ENCODE measurements at regions not wholly inside any gene's neighbourhood (a gene's known extent, or its start where the extent isn't known, plus 50 kb on each side); places are given as distances from the start of the nearest gene placed in this dataset.
"Not testable (repeated sequence)": the region's sequence is repeated elsewhere in the genome, so short reads cannot be mapped to it uniquely, and the experiment has no call there.

DNA sequence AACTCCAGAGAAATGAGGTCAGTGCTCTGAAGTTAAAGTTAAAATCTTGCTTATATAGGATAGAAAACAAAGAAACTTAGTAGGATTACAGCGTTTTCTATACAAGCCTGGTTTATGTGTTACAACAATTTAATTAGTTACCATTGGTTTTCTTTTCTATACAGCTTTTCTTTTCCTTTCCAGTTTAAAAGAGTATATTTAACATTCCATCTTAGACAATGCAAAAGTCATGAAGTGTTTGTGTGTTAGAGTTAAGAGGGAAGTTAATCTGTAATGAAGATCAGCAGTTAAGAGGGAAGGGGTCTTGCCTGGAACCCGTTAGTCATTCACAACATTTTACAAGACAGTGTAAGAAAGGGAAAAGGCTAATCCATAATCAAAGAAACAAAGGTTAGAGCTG lies 338.3 kb downstream of the OTUD1 start:
- DNase-seq, result no peak

DNA sequence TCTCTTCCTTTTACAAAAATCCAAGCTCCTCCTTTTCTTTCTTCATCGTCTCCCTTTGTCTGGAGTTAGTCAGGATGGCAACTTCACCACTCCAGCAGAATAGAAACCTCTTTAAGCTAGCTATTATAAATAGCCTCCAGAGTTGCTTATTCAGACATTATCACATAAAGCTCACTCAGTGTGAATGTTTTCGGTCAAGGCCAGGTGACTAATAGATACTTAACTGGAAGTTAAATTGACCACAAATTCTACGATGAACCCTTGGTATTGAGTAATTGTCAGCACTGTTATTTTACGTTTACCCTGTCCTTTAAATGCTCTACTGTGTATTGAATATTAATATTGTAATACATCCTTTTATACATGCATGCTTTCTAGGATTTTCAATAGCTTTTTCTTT lies 340.4 kb downstream of the OTUD1 start:
- DNase-seq, result no peak

DNA sequence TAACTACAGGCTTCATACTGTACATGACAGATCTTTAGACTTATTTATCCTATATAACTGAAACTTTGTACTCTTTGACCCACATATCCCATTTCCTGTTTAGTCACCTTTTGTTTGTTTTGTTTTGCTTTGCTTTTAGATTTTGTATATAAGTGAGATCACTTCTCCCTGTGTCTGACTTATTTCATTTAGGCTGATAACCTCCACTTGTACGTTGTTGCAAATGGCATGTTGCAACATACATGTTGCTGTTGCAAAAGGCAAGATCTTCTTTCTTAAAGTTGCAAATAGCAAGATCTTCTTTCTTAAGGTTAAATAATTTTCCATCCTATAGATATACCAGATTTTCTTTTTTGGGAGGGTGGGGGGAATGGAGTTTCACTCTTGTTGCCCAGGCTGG lies 341.5 kb downstream of the OTUD1 start:
- DNase-seq, result no peak

DNA sequence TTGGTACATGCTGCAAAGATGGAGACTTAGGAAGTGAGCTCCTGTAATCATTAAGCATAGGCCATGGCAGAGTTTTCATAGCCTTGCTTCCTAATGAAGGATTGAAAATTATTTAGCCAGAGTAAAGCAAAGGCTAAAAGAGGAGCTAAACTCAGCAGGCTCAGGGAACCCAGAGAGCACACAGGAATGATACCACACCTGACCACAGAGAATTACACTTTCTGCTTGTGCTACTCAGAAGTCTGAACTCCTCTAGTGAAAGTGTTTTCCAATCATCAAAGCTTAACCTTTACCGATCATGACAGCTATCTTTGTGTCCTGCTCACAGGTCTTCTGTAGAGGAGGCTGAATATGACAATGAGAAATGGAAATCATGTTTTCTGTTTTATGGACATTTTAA lies 347.7 kb downstream of the OTUD1 start:
- DNase-seq, result no peak

GRCh38 chr10:23793577-23793976 lies 354.7 kb downstream of the OTUD1 start:
- no peak for DNase-seq

DNA sequence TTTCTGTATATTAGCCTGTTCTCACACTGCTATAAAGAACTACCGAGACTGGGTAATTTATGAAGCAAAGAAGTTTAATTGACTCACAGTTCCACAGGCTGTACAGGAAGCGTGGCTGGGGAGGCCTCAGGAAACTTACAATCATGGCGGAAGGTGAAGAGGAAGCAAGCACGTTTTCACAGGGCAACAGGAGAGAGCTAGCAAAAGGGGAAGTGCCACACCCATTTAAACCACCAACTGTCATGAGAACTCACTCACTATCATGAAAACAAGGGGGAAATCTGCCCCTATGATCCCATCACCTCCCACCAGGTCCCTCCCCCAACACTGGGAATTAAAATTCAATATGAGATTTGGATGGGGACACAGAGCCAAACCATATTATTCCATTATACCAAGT lies 358.6 kb downstream of the OTUD1 start:
- DNase-seq, result not testable (repeated sequence)

GRCh38 chr10:23804125-23804524 lies 365.2 kb downstream of the OTUD1 start:
- no peak for DNase-seq

DNA sequence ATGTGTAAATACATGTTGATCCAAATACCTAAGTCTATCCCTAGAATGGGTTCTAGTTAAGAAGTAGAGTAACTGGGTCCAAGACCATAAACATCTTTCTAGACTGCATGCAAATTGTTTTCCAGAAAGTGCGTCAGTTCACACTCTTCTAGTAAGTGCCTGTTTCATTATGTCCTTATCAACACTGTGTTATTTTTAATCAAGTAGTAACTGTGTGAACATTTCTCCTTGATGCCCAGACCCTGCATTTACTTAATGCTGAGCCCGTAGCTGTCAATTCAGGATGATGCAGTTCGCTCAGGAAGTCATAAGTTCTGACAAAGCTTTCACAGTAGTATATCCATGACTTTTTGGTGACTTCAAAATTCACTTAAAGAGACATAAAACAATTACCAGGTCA lies 374.8 kb downstream of the OTUD1 start:
- no peak for DNase-seq

DNA sequence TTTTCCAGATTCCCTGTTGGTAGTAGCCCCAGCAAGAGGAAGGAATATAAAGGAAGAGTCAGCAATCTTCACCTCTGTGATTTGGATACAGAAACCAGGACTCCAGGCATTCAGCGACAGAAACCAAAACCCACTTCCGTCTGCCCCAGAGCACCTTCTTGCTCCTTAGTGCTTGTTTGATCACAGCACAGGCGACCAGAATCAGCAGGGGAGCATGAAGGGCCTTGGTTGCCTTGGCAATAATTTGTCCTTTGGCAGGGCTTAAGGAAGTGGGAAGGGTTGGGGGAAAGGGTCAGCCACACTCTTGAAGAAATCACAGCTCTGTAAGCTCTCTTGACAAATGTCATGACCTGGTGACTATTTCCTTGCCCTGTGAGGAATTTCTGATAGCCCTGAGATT lies 379.6 kb downstream of the OTUD1 start:
- DNase-seq, result no peak

DNA sequence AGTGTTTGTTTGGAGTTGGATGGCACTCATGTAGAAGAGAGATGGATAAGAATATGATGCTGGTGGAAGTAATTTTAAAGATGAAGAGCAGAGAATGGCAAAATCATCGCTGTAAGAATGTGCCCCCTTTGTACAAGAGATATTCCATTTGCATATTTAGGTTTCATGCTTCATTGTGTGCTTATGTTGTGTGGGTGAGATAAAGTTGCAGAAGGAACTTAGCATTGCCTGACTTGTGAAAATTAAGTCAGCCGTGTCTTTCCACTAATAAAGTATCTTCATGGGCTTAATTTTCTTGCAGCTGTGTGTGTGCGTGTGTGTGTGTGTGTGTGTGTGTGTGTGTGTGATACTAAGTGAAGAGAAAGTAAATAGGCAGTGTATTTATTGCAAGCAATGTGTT lies 381.9 kb downstream of the OTUD1 start:
- DNase-seq, result no peak

DNA sequence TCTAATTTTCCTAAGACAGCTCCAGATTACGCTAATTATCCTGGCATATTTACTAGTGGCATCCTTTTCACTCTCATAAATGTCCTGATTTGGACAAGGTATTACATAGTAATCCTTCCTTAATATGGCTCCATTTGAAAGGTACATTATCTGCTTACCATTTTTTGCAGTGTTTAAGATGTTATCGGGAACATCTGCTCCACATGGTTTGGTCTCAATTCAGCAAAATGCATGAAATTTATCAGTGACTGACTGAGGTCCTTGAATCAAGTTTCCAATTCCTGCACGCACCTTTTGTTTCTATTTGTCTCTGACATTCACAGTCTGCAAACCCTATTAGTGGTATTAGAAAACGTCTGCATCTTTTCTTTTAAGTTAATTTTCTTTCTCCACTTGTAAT lies 384.1 kb upstream of the KIAA1217 start:
- no peak for DNase-seq

GRCh38 chr10:23826421-23826820 lies 382.5 kb upstream of the KIAA1217 start:
- no peak for DNase-seq

DNA sequence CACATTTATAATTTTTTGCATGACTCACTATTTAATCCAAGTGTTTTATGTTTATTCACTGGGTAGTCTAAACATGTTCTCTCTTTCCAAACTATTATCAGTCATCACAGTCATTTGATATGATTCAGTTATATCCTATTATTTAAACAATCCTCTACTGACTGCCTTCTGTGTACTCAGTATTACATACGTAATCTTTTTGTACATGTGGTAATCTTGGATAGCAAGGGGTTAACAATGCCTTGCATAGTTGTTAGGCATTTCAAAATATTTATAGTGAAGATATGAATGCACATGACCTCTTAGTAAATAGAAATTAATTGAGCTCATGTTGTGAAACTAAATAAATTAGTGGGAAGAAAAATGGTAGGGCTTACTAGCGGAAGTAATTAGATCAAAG lies 379.4 kb upstream of the KIAA1217 start:
- DNase-seq, result no peak

GRCh38 chr10:23834091-23834490 lies 374.8 kb upstream of the KIAA1217 start:
- no peak for DNase-seq

DNA sequence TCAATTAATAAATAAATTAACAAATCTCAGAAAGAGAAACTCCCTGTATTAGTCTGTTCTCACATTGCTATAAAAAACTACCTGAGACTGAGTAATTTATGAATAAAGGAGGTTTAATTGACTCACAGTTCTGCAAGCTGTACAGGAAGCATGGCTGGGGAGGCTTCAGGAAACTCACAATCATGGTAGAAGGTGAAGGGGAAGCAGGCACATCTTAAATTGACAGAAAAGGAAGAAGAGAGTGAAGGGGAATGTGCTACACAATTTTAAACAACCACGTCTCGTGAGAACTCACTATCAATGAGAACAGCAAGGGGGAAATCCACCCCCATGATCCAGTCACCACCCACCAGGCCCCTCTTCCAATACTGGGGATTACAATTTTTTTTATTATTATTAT lies 358.3 kb upstream of the KIAA1217 start:
- no peak for DNase-seq

- DNase-seq, result no peak
These were observed 349.3 kb upstream of the KIAA1217 start for GRCh38 chr10:23859598-23859997.

GRCh38 chr10:23864631-23865147 lies 344.2 kb upstream of the KIAA1217 start:
- no peak for DNase-seq

DNA sequence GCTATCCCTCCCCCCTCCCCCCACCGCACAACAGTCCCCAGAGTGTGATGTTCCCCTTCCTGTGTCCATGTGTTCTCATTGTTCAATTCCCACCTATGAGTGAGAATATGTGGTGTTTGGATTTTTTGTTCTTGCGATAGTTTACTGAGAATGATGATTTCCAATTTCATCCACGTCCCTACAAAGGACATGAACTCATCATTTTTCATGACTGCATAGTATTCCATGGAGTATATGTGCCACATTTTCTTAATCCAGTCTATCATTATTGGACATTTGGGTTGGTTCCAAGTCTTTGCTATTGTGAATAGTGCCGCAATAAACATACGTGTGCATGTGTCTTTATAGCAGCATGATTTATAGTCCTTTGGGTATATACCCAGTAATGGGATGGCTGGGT lies 342.0 kb upstream of the KIAA1217 start:
- not testable (repeated sequence) for DNase-seq

DNA sequence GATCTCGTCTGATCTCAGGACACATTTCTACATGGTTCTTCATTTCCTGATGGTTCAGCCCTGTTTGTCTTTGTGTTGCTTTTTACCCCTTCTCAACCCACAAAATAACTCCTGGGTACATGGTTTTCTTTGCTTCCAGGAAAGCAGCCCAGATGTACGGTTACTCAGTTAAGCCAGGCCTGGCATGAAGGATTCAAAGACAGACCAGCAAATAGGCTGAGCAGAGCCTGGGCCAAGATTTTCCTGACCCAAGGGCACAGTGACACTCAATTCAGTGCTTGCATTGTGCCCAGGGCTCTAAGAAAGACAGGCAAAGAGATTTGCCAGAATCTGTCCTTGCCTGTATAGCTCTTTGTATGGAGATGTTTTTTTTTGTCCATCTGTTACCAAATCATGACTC lies 340.8 kb upstream of the KIAA1217 start:
- no peak for DNase-seq

GRCh38 chr10:23869548-23869947 lies 339.4 kb upstream of the KIAA1217 start:
- DNase-seq, result no peak

- DNase-seq, result no peak
These were observed 338.9 kb upstream of the KIAA1217 start for GRCh38 chr10:23869996-23870395.

DNA sequence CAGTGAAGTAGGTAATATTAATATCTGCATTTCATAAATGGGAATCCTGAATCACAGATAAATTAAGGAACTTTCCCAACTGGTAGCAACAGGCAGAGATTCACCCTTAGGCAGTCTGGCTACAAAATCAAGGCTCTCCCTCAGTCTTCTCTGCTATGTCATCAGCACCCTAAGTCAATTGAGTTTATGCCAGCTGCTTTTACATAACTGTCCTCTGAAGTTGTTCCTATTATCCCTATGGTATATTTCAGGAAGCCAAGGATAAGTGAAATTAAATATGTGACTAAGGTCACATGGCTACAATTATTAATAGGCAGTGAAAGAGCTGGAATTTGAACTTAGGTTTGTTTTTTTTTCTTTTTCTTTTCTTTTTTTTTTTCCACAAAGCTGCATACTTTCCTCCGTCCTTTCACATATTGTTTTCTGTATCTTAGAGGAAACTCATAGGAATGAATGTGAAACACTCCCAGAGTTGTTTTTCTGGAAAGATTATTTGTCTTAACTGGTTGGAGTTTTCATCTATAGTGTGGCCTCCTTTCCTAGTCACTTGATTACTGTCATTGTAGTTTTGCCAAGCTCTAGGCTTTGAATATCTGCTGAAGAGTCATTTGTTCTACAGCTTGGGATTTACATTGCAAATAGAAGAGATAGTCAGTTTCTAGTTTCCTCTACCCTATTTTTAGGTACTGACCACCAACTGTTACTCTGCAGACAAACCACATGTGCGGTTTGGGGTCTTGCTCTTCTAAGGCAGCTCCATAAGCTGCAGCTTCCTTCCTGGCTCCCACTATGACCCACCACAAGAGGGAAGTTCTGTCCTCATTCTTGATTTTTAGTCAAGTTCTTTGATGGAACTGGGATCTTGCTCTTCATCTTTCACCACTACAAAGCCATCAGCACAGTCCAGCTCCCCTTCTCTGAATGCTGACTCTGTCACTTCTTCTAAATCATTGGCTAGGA lies 338.0 kb upstream of the KIAA1217 start:
- no peak for DNase-seq

DNA sequence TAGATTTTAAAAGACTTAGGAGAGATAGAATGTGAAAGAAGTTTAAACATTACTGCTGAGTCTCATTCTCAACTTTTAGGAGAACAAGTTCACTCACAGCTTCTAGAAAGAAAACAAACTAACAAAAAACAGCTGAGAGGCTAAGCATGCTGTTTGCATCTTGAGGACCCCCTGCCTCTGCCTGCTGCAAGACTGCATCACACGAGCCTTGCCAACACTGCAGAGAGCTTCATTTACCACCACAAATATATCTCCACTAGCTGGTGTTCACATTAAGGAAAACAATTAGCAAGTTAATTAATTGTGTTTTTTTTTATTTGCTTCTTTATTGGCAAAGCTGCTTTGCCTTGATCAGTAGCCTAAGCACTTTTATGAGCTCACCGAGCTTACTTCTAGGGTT lies 336.6 kb upstream of the KIAA1217 start:
- no peak for DNase-seq

- DNase-seq, result no peak
These were observed 331.1 kb upstream of the KIAA1217 start for GRCh38 chr10:23877791-23878320.

Measured in cerebellar nuclear complex (tissue), 1 donor.